ENCODE measurements at regions not wholly inside any gene's neighbourhood (a gene's known extent, or its start where the extent isn't known, plus 50 kb on each side); places are given as distances from the start of the nearest gene placed in this dataset. TPM values are rescaled to one million over a fixed set of nuclear protein-coding genes. Genes with fewer than 3 reads are reported as not detected.
"Not testable (repeated sequence)": the region's sequence is repeated elsewhere in the genome, so short reads cannot be mapped to it uniquely, and the experiment has no call there.

GRCh38 chr6:87753131-87753685 is 51.2 kb upstream of the AKIRIN2 start:
- no peak overlapping the region for H3K4me3 ChIP-seq
- TF ChIP-seq POLR2AphosphoS5 (IDR thresholded peaks at IDR 0.05; ENCODE audit: insufficient read depth in 1 of 2, low read depth in 1 of 2) (no peak), POLR2A (IDR thresholded peaks at IDR 0.05) (no peak), CTCF (IDR thresholded peaks at IDR 0.05) (no peak)
- H3K9me3 ChIP-seq: no peaks in the 10 kb centered on the region
- H3K27ac ChIP-seq: no peak overlapping the region
- no peak for DNase-seq (ENCODE audit: extremely low spot score in 2 of 2)
- peaks cover 12% of the 10 kb centered on the region for H3K4me1 ChIP-seq
- H3K27me3 ChIP-seq: no peaks in the 10 kb centered on the region
- intact Hi-C loops (cut with DNase I): no loop called here
- H3K36me3 ChIP-seq: no peaks in the 10 kb centered on the region

GRCh38 chr6:87752503-87752902 is 50.5 kb upstream of the AKIRIN2 start:
- H3K27ac ChIP-seq; intact Hi-C loops (cut with DNase I); H3K9me3 ChIP-seq; DNase-seq (ENCODE audit: extremely low spot score in 2 of 2); H3K27me3 ChIP-seq; H3K4me3 ChIP-seq; H3K36me3 ChIP-seq: not testable (repeated sequence)
- peaks cover 12% of the 10 kb centered on the region for H3K4me1 ChIP-seq

Small RNA genes lying in the stretch of these regions (small RNA-seq; reads per million reads assigned to genes)
- gene RF00019 (not detected), gene RN7SL183P (not detected)
